GM23248 (cell line): ENCODE measurements at regions not wholly inside any gene's neighbourhood (a gene's known extent, or its start where the extent isn't known, plus 50 kb on each side); places are given as distances from the start of the nearest gene placed in this dataset.

ENCODE experiments used
- DNase-seq: peaks from one replicate; pipeline ENCODE4 v3.0.0-alpha.2; 2015
- H2AFZ ChIP-seq: fragments of 200-600 bp; sonication (generic); 2 replicates; pipeline ENCODE4 v1.6.1; 2016; ENCODE audit warnings: antibody characterized with exemption
- H3F3A ChIP-seq: fragments of 200-600 bp; sonication (generic); 2 replicates; pipeline ENCODE4 v1.6.1; 2016; ENCODE audit warnings: mild to moderate bottlenecking, antibody characterized with exemption, mixed run types; ENCODE audit not compliant: insufficient read depth
- H3K27ac ChIP-seq: fragments of 200-600 bp; sonication (generic); 2 replicates; pipeline ENCODE4 v1.5.1; 2016; ENCODE audit warnings: mild to moderate bottlenecking
- H3K27me3 ChIP-seq: fragments of 200-600 bp; sonication (generic); replicated peaks from 2 replicates; pipeline ENCODE4 v1.6.1; 2016; ENCODE audit warnings: mild to moderate bottlenecking; ENCODE audit not compliant: insufficient read depth
- H3K36me3 ChIP-seq: fragments of 200-600 bp; sonication (generic); 2 replicates; pipeline ENCODE4 v1.6.1; 2016; ENCODE audit warnings: low read depth, mild to moderate bottlenecking
- H3K4me1 ChIP-seq: fragments of 200-600 bp; sonication (generic); 2 replicates; pipeline ENCODE4 v1.6.1; 2016; ENCODE audit warnings: mild to moderate bottlenecking; ENCODE audit not compliant: insufficient read depth
- H3K4me2 ChIP-seq: fragments of 200-600 bp; sonication (generic); one replicate; pipeline ENCODE4 v1.6.1; 2016; ENCODE audit warnings: mild to moderate bottlenecking; ENCODE audit not compliant: unreplicated experiment
- H3K4me3 ChIP-seq: fragments of 200-600 bp; sonication (generic); 2 replicates; pipeline ENCODE4 v1.5.1; 2016; ENCODE audit warnings: mild to moderate bottlenecking
- H3K79me2 ChIP-seq: fragments of 200-600 bp; sonication (generic); 2 replicates; pipeline ENCODE4 v1.6.1; 2016; ENCODE audit warnings: mild to moderate bottlenecking; ENCODE audit not compliant: insufficient read depth
- H3K9ac ChIP-seq: fragments of 200-600 bp; sonication (generic); 2 replicates; pipeline ENCODE4 v1.6.1; 2016; ENCODE audit warnings: mild to moderate bottlenecking
- H3K9me2 ChIP-seq: fragments of 200-600 bp; sonication (generic); 2 replicates; pipeline ENCODE4 v1.6.1; 2016; ENCODE audit warnings: mixed run types, mild to moderate bottlenecking, moderate library complexity; ENCODE audit not compliant: insufficient read depth
- H3K9me3 ChIP-seq: fragments of 200-600 bp; sonication (generic); one replicate; pipeline ENCODE4 v1.6.1; 2017; ENCODE audit warnings: low read depth
- H4K20me1 ChIP-seq: fragments of 200-600 bp; sonication (generic); 2 replicates; pipeline ENCODE4 v1.6.0; 2016; ENCODE audit not compliant: insufficient read depth
- EZH2 ChIP-seq: fragments of 200-600 bp; sonication (generic); IDR thresholded peaks from 2 replicates; pipeline ENCODE4 v1.6.1; 2018; ENCODE audit warnings: antibody characterized with exemption, mild to moderate bottlenecking; ENCODE audit not compliant: insufficient read depth, poor library complexity, severe bottlenecking
- EZH2phosphoT487 ChIP-seq: fragments of 200-600 bp; sonication (generic); IDR thresholded peaks from 2 replicates; pipeline ENCODE4 v1.6.1; 2018; ENCODE audit warnings: antibody characterized with exemption, moderate library complexity, mild to moderate bottlenecking, low read depth; ENCODE audit not compliant: insufficient read depth
- WGBS, 2 experiments: methylation state at CpG; one replicate each; pipeline ENCODE4 v1.1.6; 2015 to 2017; ENCODE audit warnings: low lambda C conversion rate in 2 of 2, low coverage in 1 of 2; ENCODE audit errors: missing lambda C conversion rate in 2 of 2; 5-methylcytosine and 5-hydroxymethylcytosine counted together
- in situ Hi-C: fragments of 300-500 bp; cut with MboI; formaldehyde crosslinking; loops from 2 replicates; pipeline ENCODE4 v1.15.0; 2020

- in situ Hi-C loops = no loop called here
- no peak overlapping the region for H3K4me2 ChIP-seq
- no peaks in the 10 kb centered on the region for H4K20me1 ChIP-seq
- no peaks in the 10 kb centered on the region for H3K9me3 ChIP-seq
- H3K79me2 ChIP-seq = no peaks in the 10 kb centered on the region
- no peaks in the 10 kb centered on the region for H3K9me2 ChIP-seq
- peaks cover 5% of the 10 kb centered on the region; the same call in 1 of the 2 replicates for H3K4me1 ChIP-seq
- H3K9ac ChIP-seq = no peak overlapping the region
- WGBS, 2 experiments = 14 to 18% methylated on average over 5 of the region's 5 CpGs
- H2AFZ ChIP-seq = no peak overlapping the region
- H3K27ac ChIP-seq = no peak overlapping the region
- no peak overlapping the region for H3K4me3 ChIP-seq
- no peaks in the 10 kb centered on the region for H3F3A ChIP-seq
- H3K27me3 ChIP-seq = no peaks in the 10 kb centered on the region
- H3K36me3 ChIP-seq = no peaks in the 10 kb centered on the region
- DNase-seq = no peak
- no peak for TF ChIP-seq EZH2phosphoT487
- no peak for TF ChIP-seq EZH2
Measured at GRCh38 chr12:34626363-34627157, 604.3 kb downstream of the ALG10 start.
